Uterus (tissue), 3 donors: ENCODE measurements at regions not wholly inside any gene's neighbourhood (a gene's known extent, or its start where the extent isn't known, plus 50 kb on each side); places are given as distances from the start of the nearest gene placed in this dataset.

Experiments used
- DNase-seq, 2 donors: peaks; one replicate each; pipeline ENCODE4 v3.0.0-alpha.2; 2019 to 2020
- H3K27ac ChIP-seq, 2 donors: fragments of 200-600 bp; sonication (generic); 1 replicate in 1 of 2; 2 replicates in 1 of 2; pipeline ENCODE4 v1.5.1; 2016 to 2018
- H3K27me3 ChIP-seq, 2 donors: fragments of 200-600 bp; sonication (generic); one replicate each; pipeline ENCODE4 v1.5.1; 2018 to 2019; ENCODE audit warnings: control low read depth in 1 of 2
- H3K36me3 ChIP-seq, 2 donors: fragments of 200-600 bp; sonication (generic); one replicate each; pipeline ENCODE4 v1.5.1; 2019; ENCODE audit warnings: control low read depth in 1 of 2
- H3K4me1 ChIP-seq, 2 donors: fragments of 200-600 bp; sonication (generic); one replicate each; pipeline ENCODE4 v1.5.1; 2018 to 2019; ENCODE audit warnings: control low read depth in 1 of 2
- H3K4me3 ChIP-seq, 2 donors: fragments of 200-600 bp; sonication (generic); 1 replicate in 1 of 2; 2 replicates in 1 of 2; pipeline ENCODE4 v1.5.1; 2018 to 2019; ENCODE audit warnings: mild to moderate bottlenecking in 1 of 2
- H3K9me3 ChIP-seq, 2 donors: fragments of 200-600 bp; sonication (generic); one replicate each; pipeline ENCODE4 v1.5.1; 2019; ENCODE audit warnings: control low read depth in 1 of 2
- CTCF ChIP-seq, 4 experiments: fragments of 200-600 bp in 2 of 4; fragments of 450-650 bp in 2 of 4; sonication (generic) in 2 of 4; IDR thresholded peaks; one replicate each; pipeline ENCODE4 v1.5.1; 2016 to 2019; ENCODE audit warnings: antibody characterized with exemption in 4 of 4, mild to moderate bottlenecking in 2 of 4, moderate library complexity in 1 of 4
- POLR2A ChIP-seq, 2 donors: fragments of 450-650 bp; IDR thresholded peaks; one replicate each; pipeline ENCODE4 v1.6.1; 2016; ENCODE audit warnings: antibody characterized with exemption in 2 of 2, mild to moderate bottlenecking in 1 of 2, moderate library complexity in 1 of 2
- intact Hi-C: fragments of 100-400 bp; cut with DNase I; formaldehyde crosslinking; loops from one replicate; pipeline ENCODE4 v1.15.1; 2023; ENCODE audit warnings: low total_unique reads
- donor health status: DM: yes; HTN: yes; CAD: no.

DNA sequence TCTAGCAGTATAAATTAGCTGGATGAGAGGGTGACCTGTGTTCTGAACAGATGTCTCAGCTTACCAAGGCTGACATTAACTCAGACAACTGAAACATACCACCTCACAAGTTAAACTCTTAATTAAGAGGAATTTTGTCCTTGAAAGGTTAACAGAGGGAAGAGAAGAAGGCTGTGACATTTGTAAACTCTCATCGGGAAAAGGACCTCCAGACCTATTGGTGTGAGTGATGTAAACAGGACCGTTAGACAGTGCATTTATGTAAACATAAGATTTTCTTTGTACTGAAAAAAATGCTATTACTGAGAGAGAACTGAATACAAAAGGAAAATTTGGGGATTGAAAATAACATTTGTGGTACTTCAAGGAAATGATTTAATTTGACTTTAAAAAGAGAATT, 308.4 kb upstream of the DIAPH2 start:
- H3K27ac ChIP-seq: no peak overlapping the region
- DNase-seq: no peak
- H3K4me3 ChIP-seq: no peak overlapping the region
- no peaks in the 10 kb centered on the region for H3K36me3 ChIP-seq
- intact Hi-C loops: no loop called here
- H3K27me3 ChIP-seq: no peaks in the 10 kb centered on the region
- no peaks in the 10 kb centered on the region for H3K9me3 ChIP-seq
- no peak for TF ChIP-seq POLR2A (IDR thresholded peaks at IDR 0.05)
- no peak for TF ChIP-seq CTCF (IDR thresholded peaks at IDR 0.05)
- H3K4me1 ChIP-seq: no peaks in the 10 kb centered on the region

DNA sequence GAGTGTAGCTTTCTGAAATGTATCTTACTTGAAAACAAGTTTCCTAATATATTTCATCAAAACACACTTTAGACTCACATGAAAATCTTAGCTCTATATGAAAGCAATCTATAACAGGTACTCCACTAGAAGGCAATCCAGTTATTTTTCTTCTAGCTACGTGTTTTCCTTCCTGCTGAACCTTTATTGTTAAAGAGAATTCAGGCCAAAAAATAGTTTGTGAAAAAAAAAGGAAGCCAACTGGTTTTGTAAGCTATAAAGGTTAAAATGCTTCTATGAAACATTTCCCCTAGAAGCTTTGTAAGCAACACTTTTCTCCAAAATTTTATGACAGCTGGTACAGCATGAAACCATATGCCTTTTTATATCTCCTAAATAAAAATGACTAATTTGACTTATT, 304.7 kb upstream of the DIAPH2 start:
- no peak for DNase-seq
- intact Hi-C loops: no loop called here

DNA sequence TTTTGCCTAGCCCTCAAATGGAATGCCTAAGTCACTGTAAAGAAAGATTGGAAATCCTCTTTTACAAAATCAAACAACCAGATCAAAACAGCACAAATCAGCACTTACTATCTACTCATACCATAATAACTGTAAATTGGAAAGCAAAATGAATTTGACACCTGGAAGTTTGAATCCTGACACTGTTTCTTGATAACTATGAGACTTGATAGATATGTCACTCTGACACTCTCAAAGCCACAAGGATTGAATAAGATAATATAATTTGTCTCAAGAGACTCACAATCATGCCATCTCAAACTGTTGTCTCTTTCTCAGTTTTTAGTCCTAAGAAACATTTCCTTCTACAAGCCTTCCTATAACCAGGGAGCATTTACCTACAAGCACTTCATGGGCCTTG, 302.6 kb upstream of the DIAPH2 start:
- Histone ChIP-seq H3K4me3 (no peak overlapping the region), H3K9me3 (no peaks in the 10 kb centered on the region), H3K36me3 (no peaks in the 10 kb centered on the region), H3K27me3 (no peaks in the 10 kb centered on the region), H3K27ac (no peak overlapping the region), H3K4me1 (no peaks in the 10 kb centered on the region)
- TF ChIP-seq CTCF (IDR thresholded peaks at IDR 0.05) (no peak), POLR2A (IDR thresholded peaks at IDR 0.05) (no peak)
- DNase-seq: no peak
- intact Hi-C loops: no loop called here

More for the DNA sequence above, 304.7 kb upstream of the DIAPH2 start:
- Histone ChIP-seq H3K4me3 (no peak overlapping the region), H3K4me1 (no peaks in the 10 kb centered on the region), H3K27me3 (no peaks in the 10 kb centered on the region), H3K36me3 (no peaks in the 10 kb centered on the region), H3K27ac (no peak overlapping the region), H3K9me3 (no peaks in the 10 kb centered on the region)
- no peak for TF ChIP-seq POLR2A (IDR thresholded peaks at IDR 0.05)
- no peak for TF ChIP-seq CTCF (IDR thresholded peaks at IDR 0.05)

DNA sequence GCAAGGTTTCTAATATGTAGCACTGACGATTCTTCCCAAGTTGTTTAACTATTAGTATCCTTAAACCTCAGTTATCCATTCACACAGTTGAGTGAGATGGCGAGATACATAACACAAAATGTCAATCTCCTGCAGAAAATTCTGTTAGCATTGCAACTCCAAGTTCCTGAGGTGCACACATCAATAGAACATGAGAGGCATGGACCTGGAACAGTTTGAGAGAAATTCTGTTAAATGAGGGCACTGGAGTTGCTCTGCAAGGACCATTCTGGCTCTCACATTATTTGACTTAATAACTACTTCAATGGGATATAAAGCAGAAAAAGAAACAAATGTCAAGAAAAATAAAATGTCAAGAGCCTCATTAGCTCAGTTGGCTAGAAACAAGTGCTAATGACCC, 301.2 kb upstream of the DIAPH2 start:
- TF ChIP-seq CTCF (IDR thresholded peaks at IDR 0.05): no peak
- no peak for TF ChIP-seq POLR2A (IDR thresholded peaks at IDR 0.05)
- Histone ChIP-seq H3K4me3 (no peak overlapping the region), H3K27ac (no peak overlapping the region), H3K9me3 (no peaks in the 10 kb centered on the region), H3K36me3 (no peaks in the 10 kb centered on the region), H3K4me1 (no peaks in the 10 kb centered on the region), H3K27me3 (no peaks in the 10 kb centered on the region)
- intact Hi-C loops: no loop called here
- DNase-seq: no peak

DNA sequence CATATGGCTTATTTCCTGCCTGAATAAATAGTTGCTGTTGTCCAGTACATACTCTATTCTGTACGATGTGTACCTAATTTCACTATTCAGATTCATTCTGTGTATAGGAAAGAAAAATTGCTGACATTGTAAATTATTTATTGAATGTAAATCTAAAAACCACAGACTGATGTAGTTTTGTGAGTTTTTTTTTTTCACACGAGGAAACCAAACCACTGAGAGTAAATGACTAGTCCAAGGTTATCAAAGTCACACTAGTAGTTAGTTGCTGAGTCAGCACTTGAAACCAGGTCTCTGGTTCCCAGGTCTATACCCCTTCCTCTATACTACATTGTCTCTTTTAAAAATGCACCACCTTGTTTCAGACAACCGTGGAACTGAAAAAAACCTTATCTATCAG, 298.3 kb upstream of the DIAPH2 start:
- intact Hi-C loops: no loop called here
- Histone ChIP-seq H3K27me3 (no peaks in the 10 kb centered on the region), H3K4me1 (no peaks in the 10 kb centered on the region), H3K36me3 (no peaks in the 10 kb centered on the region), H3K4me3 (no peak overlapping the region), H3K27ac (no peak overlapping the region), H3K9me3 (no peaks in the 10 kb centered on the region)
- no peak for DNase-seq
- no peak for TF ChIP-seq POLR2A (IDR thresholded peaks at IDR 0.05)
- no peak for TF ChIP-seq CTCF (IDR thresholded peaks at IDR 0.05)
